H9 (cell line): ENCODE measurements at regions not wholly inside any gene's neighbourhood (a gene's known extent, or its start where the extent isn't known, plus 50 kb on each side); places are given as distances from the start of the nearest gene placed in this dataset.

Source experiments
- DNase-seq: peaks from one replicate; pipeline ENCODE4 v3.0.0-alpha.2; 2017
- H2AFZ ChIP-seq: one replicate; pipeline ENCODE4 v1.6.1; 2013; ENCODE audit warnings: mild to moderate bottlenecking, low read length, control low read depth, moderate library complexity
- H2AK5ac ChIP-seq: 2 replicates; pipeline ENCODE4 v1.6.1; 2013; ENCODE audit warnings: low read length, control low read depth, mixed read lengths; ENCODE audit not compliant: insufficient read length
- H2BK120ac ChIP-seq: one replicate; pipeline ENCODE4 v1.6.1; 2013; ENCODE audit warnings: low read depth, mild to moderate bottlenecking, low read length, control low read depth, inconsistent platforms; ENCODE audit not compliant: poor library complexity, severe bottlenecking
- H2BK12ac ChIP-seq: 2 replicates; pipeline ENCODE4 v1.6.1; 2013; ENCODE audit warnings: low read length, control low read depth, mixed read lengths, low read depth; ENCODE audit not compliant: insufficient read length
- H2BK15ac ChIP-seq: 2 replicates; pipeline ENCODE4 v1.6.1; 2013; ENCODE audit warnings: low read depth, low read length, control low read depth
- H2BK20ac ChIP-seq: one replicate; pipeline ENCODE4 v1.6.1; 2013; ENCODE audit warnings: low read depth, mild to moderate bottlenecking, low read length, control low read depth, inconsistent platforms; ENCODE audit not compliant: poor library complexity, severe bottlenecking
- H2BK5ac ChIP-seq: 2 replicates; pipeline ENCODE4 v1.6.1; 2013; ENCODE audit warnings: low read length, control low read depth, mixed read lengths; ENCODE audit not compliant: insufficient read length
- H3K14ac ChIP-seq: 2 replicates; pipeline ENCODE4 v1.6.1; 2013; ENCODE audit warnings: low read length, control low read depth; ENCODE audit not compliant: insufficient read depth
- H3K18ac ChIP-seq: 2 replicates; pipeline ENCODE4 v1.6.1; 2013; ENCODE audit warnings: low read depth, mild to moderate bottlenecking, mixed read lengths, low read length, control low read depth; ENCODE audit not compliant: insufficient read length
- H3K23ac ChIP-seq: 2 replicates; pipeline ENCODE4 v1.6.1; 2013; ENCODE audit warnings: low read length, control low read depth, mixed read lengths, low read depth; ENCODE audit not compliant: insufficient read length
- H3K23me2 ChIP-seq: 2 replicates; pipeline ENCODE4 v1.6.1; 2013; ENCODE audit warnings: low read depth, mild to moderate bottlenecking, mixed read lengths, low read length, control low read depth; ENCODE audit not compliant: insufficient read length, poor library complexity, severe bottlenecking
- H3K27ac ChIP-seq: 2 replicates; pipeline ENCODE4 v1.5.1; 2013; ENCODE audit warnings: low read length, control low read depth, mixed read lengths, low read depth; ENCODE audit not compliant: insufficient read length
- H3K27me3 ChIP-seq: 2 replicates; pipeline ENCODE4 v1.6.1; 2013; ENCODE audit warnings: low read length, control low read depth, inconsistent platforms; ENCODE audit not compliant: insufficient read depth
- H3K4ac ChIP-seq: 2 replicates; pipeline ENCODE4 v1.6.1; 2013; ENCODE audit warnings: low read depth, mild to moderate bottlenecking, control low read depth, inconsistent platforms, low read length, moderate library complexity
- H3K4me1 ChIP-seq: 2 replicates; pipeline ENCODE4 v1.6.1; 2013; ENCODE audit warnings: low read length, control low read depth, inconsistent platforms; ENCODE audit not compliant: insufficient read depth
- H3K4me2 ChIP-seq: 2 replicates; pipeline ENCODE4 v1.6.1; 2013; ENCODE audit warnings: low read length, control low read depth, mixed read lengths; ENCODE audit not compliant: insufficient read length, insufficient read depth
- H3K56ac ChIP-seq: 2 replicates; pipeline ENCODE4 v1.6.1; 2013; ENCODE audit warnings: low read depth, mild to moderate bottlenecking, mixed read lengths, low read length, control low read depth; ENCODE audit not compliant: insufficient read length
- H3K79me1 ChIP-seq: 2 replicates; pipeline ENCODE4 v1.6.1; 2013; ENCODE audit warnings: low read depth, mild to moderate bottlenecking, moderate library complexity, low read length, control low read depth, inconsistent platforms; ENCODE audit not compliant: insufficient read depth, poor library complexity, severe bottlenecking
- H3K79me2 ChIP-seq: 2 replicates; pipeline ENCODE4 v1.6.1; 2013; ENCODE audit warnings: low read length, control low read depth, inconsistent platforms; ENCODE audit not compliant: insufficient read depth
- H3K9ac ChIP-seq: 2 replicates; pipeline ENCODE4 v1.6.1; 2013; ENCODE audit warnings: low read length, control low read depth, mixed read lengths; ENCODE audit not compliant: insufficient read length; ENCODE audit errors: extremely low read depth
- H3K9me3 ChIP-seq: one replicate; pipeline ENCODE4 v1.6.1; 2013; ENCODE audit warnings: low read depth, low read length, inconsistent platforms; ENCODE audit not compliant: control insufficient read depth
- H3T11ph ChIP-seq: one replicate; pipeline ENCODE4 v1.6.1; 2013; ENCODE audit warnings: mild to moderate bottlenecking, low read length, control low read depth, inconsistent platforms
- H4K20me1 ChIP-seq: one replicate; pipeline ENCODE4 v1.6.1; 2013; ENCODE audit not compliant: control insufficient read depth, insufficient read length, insufficient read depth
- H4K5ac ChIP-seq: 2 replicates; pipeline ENCODE4 v1.6.1; 2013; ENCODE audit warnings: low read depth, mild to moderate bottlenecking, mixed read lengths, low read length, control low read depth; ENCODE audit not compliant: insufficient read length
- H4K8ac ChIP-seq: replicated peaks from 2 replicates; pipeline ENCODE4 v1.6.1; 2013; ENCODE audit warnings: low read length, control low read depth, mixed read lengths, low read depth; ENCODE audit not compliant: insufficient read length
- H4K91ac ChIP-seq: 2 replicates; pipeline ENCODE4 v1.6.1; 2013; ENCODE audit warnings: low read depth, mild to moderate bottlenecking, moderate library complexity, mixed read lengths, low read length, control low read depth; ENCODE audit not compliant: insufficient read length
- H3K27ac Mint-ChIP-seq, 3 experiments: 2 replicates in 2 of 3; 3 replicates in 1 of 3; pipeline ENCODE4 v1.8.0; 2020 to 2021; ENCODE audit warnings: mixed read lengths in 3 of 3, mild to moderate bottlenecking in 1 of 3, moderate library complexity in 1 of 3
- H3K27me3 Mint-ChIP-seq: 2 replicates; pipeline ENCODE4 v1.8.0; 2021; ENCODE audit warnings: low read depth, mild to moderate bottlenecking, moderate library complexity, mixed read lengths
- H3K36me3 Mint-ChIP-seq, 3 experiments: 2 replicates in 2 of 3; 3 replicates in 1 of 3; pipeline ENCODE4 v1.8.0; 2020 to 2021; ENCODE audit warnings: low read depth in 3 of 3, mixed read lengths in 3 of 3; ENCODE audit not compliant: insufficient read depth in 1 of 3
- H3K4me1 Mint-ChIP-seq, 2 experiments: 2 replicates each; pipeline ENCODE4 v1.8.0; 2020; ENCODE audit warnings: mixed read lengths in 2 of 2
- H3K4me3 Mint-ChIP-seq, 2 experiments: 2 replicates in 1 of 2; 3 replicates in 1 of 2; pipeline ENCODE4 v1.8.0; 2020 to 2021; ENCODE audit warnings: mild to moderate bottlenecking in 2 of 2, mixed read lengths in 2 of 2, moderate library complexity in 1 of 2
- H3K9me3 Mint-ChIP-seq, 2 experiments: 2 replicates in 1 of 2; 3 replicates in 1 of 2; pipeline ENCODE4 v1.8.0; 2020; ENCODE audit warnings: mild to moderate bottlenecking in 2 of 2, mixed read lengths in 2 of 2, moderate library complexity in 1 of 2
- WGBS: extraction: QIAGEN DNeasy Blood & Tissue Kit; methylation state at CpG from one replicate; pipeline ENCODE4 v1.1.7; 2013; ENCODE audit warnings: missing lambda C conversion rate, low lambda C conversion rate, mixed read lengths; ENCODE audit not compliant: insufficient read length; ENCODE audit errors: extremely low coverage; 5-methylcytosine and 5-hydroxymethylcytosine counted together
- TF ChIP-seq, protein P1 (sequence below): fragments of 200-600 bp; sonication (generic); conservative IDR thresholded peaks from 3 replicates; pipeline ENCODE4 v1.8.0; 2021; ENCODE audit warnings: antibody characterized with exemption, mild to moderate bottlenecking

GRCh38 chr1:81183051-81183450 is 617.7 kb upstream of the ADGRL2 start:
- Histone ChIP-seq H2BK12ac (no peak overlapping the region), H3K56ac (no peak overlapping the region), H3K9me3 (no peaks in the 10 kb centered on the region), H3K79me2 (no peaks in the 10 kb centered on the region), H3K27ac (no peak overlapping the region), H3K14ac (no peak overlapping the region), H4K8ac (no peak overlapping the region), H2AFZ (no peak overlapping the region), H3K4me2 (no peak overlapping the region), H4K91ac (no peak overlapping the region), H4K5ac (no peak overlapping the region), H3K27me3 (no peaks in the 10 kb centered on the region), H2AK5ac (no peak overlapping the region), H2BK15ac (no peak overlapping the region), H3K9ac (no peak overlapping the region), H3K4me1 (peaks cover 2% of the 10 kb centered on the region; the same call in 1 of the 2 replicates), H3K18ac (no peak overlapping the region), H3K79me1 (no peaks in the 10 kb centered on the region), H3K23ac (no peak overlapping the region), H3K4ac (no peak overlapping the region), H2BK120ac (no peak overlapping the region), H4K20me1 (no peaks in the 10 kb centered on the region), H2BK20ac (no peak overlapping the region), H3T11ph (no peak overlapping the region), H3K23me2 (no peaks in the 10 kb centered on the region), H2BK5ac (no peak overlapping the region)
- Mint-ChIP-seq H3K36me3 (peaks cover 6 to 16% (median 7%) of the 10 kb centered on the region in 3 experiments; a peak in 6 of 7 replicates), H3K9me3 (peaks cover 7 to 17% of the 10 kb centered on the region in 2 experiments; a peak in 3 of 5 replicates), H3K4me3 (no peak overlapping the region), H3K27ac (no peak overlapping the region), H3K4me1 (peaks cover 2% of the 10 kb centered on the region in 2 experiments; a peak in 3 of 4 replicates), H3K27me3 (no peaks in the 10 kb centered on the region; the same call in 1 of the 2 replicates)
- DNase-seq = no peak
- TF ChIP-seq, protein P1, sequence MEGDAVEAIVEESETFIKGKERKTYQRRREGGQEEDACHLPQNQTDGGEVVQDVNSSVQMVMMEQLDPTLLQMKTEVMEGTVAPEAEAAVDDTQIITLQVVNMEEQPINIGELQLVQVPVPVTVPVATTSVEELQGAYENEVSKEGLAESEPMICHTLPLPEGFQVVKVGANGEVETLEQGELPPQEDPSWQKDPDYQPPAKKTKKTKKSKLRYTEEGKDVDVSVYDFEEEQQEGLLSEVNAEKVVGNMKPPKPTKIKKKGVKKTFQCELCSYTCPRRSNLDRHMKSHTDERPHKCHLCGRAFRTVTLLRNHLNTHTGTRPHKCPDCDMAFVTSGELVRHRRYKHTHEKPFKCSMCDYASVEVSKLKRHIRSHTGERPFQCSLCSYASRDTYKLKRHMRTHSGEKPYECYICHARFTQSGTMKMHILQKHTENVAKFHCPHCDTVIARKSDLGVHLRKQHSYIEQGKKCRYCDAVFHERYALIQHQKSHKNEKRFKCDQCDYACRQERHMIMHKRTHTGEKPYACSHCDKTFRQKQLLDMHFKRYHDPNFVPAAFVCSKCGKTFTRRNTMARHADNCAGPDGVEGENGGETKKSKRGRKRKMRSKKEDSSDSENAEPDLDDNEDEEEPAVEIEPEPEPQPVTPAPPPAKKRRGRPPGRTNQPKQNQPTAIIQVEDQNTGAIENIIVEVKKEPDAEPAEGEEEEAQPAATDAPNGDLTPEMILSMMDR = no peak
- WGBS = no CpG with 5 or more reads among the region's 6 CpGs
